ENCODE measurements at regions not wholly inside any gene's neighbourhood (a gene's known extent, or its start where the extent isn't known, plus 50 kb on each side); places are given as distances from the start of the nearest gene placed in this dataset.
"Not testable (repeated sequence)": the region's sequence is repeated elsewhere in the genome, so short reads cannot be mapped to it uniquely, and the experiment has no call there.

GRCh38 chr20:36082315-36082915 lies 72.1 kb upstream of the EPB41L1 start:
- TF ChIP-seq CTCF (conservative IDR thresholded peaks at IDR 0.05; ENCODE audit: low read depth) = no peak
- CTCF ChIA-PET = no interaction called here
- H3K27ac ChIP-seq = peak overlapping the region; percentile 73
- DNase-seq (ENCODE audit: low spot score) = no peak
- POLR2A ChIA-PET (ENCODE audit: low non-redundant PET) = no interaction called here

GRCh38 chr20:36083200-36083599 lies 71.3 kb upstream of the EPB41L1 start:
- POLR2A ChIA-PET (ENCODE audit: low non-redundant PET); CTCF ChIA-PET; DNase-seq (ENCODE audit: low spot score): not testable (repeated sequence)
- peak overlapping the region; percentile 73 for H3K27ac ChIP-seq

- no peak overlapping the region for H3K27ac ChIP-seq
- CTCF ChIA-PET = no interaction called here
- TF ChIP-seq CTCF (conservative IDR thresholded peaks at IDR 0.05; ENCODE audit: low read depth) = no peak
- DNase-seq (ENCODE audit: low spot score) = no peak
- POLR2A ChIA-PET (ENCODE audit: low non-redundant PET) = no interaction called here
Observed at GRCh38 chr20:36084356-36084755, 70.2 kb upstream of the EPB41L1 start.

- ChIA-PET POLR2A (ENCODE audit: low non-redundant PET) (interaction anchor here (0.6 to 2.3 kb wide), 4 partner anchors 20 to 386 kb away, joined by 3 to 12 read pairs (median 8); partner anchors contain the start of genes NFS1 and ROMO1), CTCF (interaction anchor here (0.7 to 2.2 kb wide), 5 partner anchors 9 to 117 kb away, joined by 3 to 6 read pairs (median 4); no protein-coding TSS in a partner anchor)
- no peak for TF ChIP-seq CTCF (conservative IDR thresholded peaks at IDR 0.05; ENCODE audit: low read depth)
- DNase-seq (ENCODE audit: low spot score) = peak; percentile 81
- H3K27ac ChIP-seq = peak overlapping the region; percentile 87
Observed at GRCh38 chr20:36084897-36085613, 69.5 kb upstream of the EPB41L1 start.

- no peak for TF ChIP-seq CTCF (conservative IDR thresholded peaks at IDR 0.05; ENCODE audit: low read depth)
- peak; percentile 97 for DNase-seq (ENCODE audit: low spot score)
- ChIA-PET POLR2A (ENCODE audit: low non-redundant PET) (interaction anchor here (0.6 to 2.3 kb wide), 5 partner anchors 21 to 387 kb away, joined by 3 to 12 read pairs (median 8); partner anchors contain the start of genes NFS1 and ROMO1), CTCF (interaction anchor here (0.7 to 2.2 kb wide), 6 partner anchors 8 to 117 kb away, joined by 3 to 6 read pairs (median 4); no protein-coding TSS in a partner anchor)
- H3K27ac ChIP-seq = peak overlapping the region; percentile 87
Observed at GRCh38 chr20:36085686-36086267, 68.8 kb upstream of the EPB41L1 start.

GRCh38 chr20:36086767-36087166 lies 67.8 kb upstream of the EPB41L1 start:
- TF ChIP-seq CTCF (conservative IDR thresholded peaks at IDR 0.05; ENCODE audit: low read depth) = no peak
- ChIA-PET CTCF (interaction anchor here (0.9 to 2.2 kb wide), 3 partner anchors 15 to 116 kb away, joined by 3 to 6 read pairs (median 3); no protein-coding TSS in a partner anchor), POLR2A (ENCODE audit: low non-redundant PET) (interaction anchor here (0.6 to 2.3 kb wide), 6 partner anchors 22 to 154 kb away, joined by 5 to 12 read pairs (median 8); no protein-coding TSS in a partner anchor)
- peak; percentile 66 for DNase-seq (ENCODE audit: low spot score)
- H3K27ac ChIP-seq = peak overlapping the region; percentile 87

All from RWPE1 (cell line).